Bronchial epithelial cell (primary cell): ENCODE measurements at regions not wholly inside any gene's neighbourhood (a gene's known extent, or its start where the extent isn't known, plus 50 kb on each side); places are given as distances from the start of the nearest gene placed in this dataset.

Experiments used
- DNase-seq: peaks from one replicate; pipeline ENCODE4 v3.0.0-alpha.2; 2010; ENCODE audit warnings: low read depth
- FAIRE-seq: peaks from 2 replicates; lab custom pipeline; 2011; peaks lifted over from hg19 to GRCh38; lab: Jason Lieb, UNC
- H3K27me3 ChIP-seq: 2 replicates; pipeline ENCODE4 v1.5.1; 2011; ENCODE audit warnings: low read length; ENCODE audit not compliant: control insufficient read depth, insufficient read depth
- H3K36me3 ChIP-seq: 2 replicates; pipeline ENCODE4 v1.5.1; 2011; ENCODE audit warnings: low read length; ENCODE audit not compliant: control insufficient read depth, insufficient read depth
- H3K4me3 ChIP-seq: 2 replicates; pipeline ENCODE4 v1.5.1; 2011; ENCODE audit warnings: mild to moderate bottlenecking, low read depth, low read length, control low read depth
- CTCF ChIP-seq: IDR thresholded peaks from 2 replicates; pipeline ENCODE4 v1.5.1; 2011; ENCODE audit warnings: mild to moderate bottlenecking, moderate library complexity, low read length, control low read depth, inconsistent platforms; ENCODE audit not compliant: insufficient read depth, severe bottlenecking

- no peak for TF ChIP-seq CTCF
- Histone ChIP-seq H3K4me3 (no peak overlapping the region), H3K36me3 (no peaks in the 10 kb centered on the region), H3K27me3 (no peaks in the 10 kb centered on the region)
- DNase-seq (no peak), FAIRE-seq (no peak)
These were observed 51.2 kb upstream of the HNF1B start for GRCh38 chr17:37796076-37796475.
